KMS-11 (cell line): ENCODE measurements at regions not wholly inside any gene's neighbourhood (a gene's known extent, or its start where the extent isn't known, plus 50 kb on each side); places are given as distances from the start of the nearest gene placed in this dataset.
"Not testable (repeated sequence)": the region's sequence is repeated elsewhere in the genome, so short reads cannot be mapped to it uniquely, and the experiment has no call there.

Source experiments
- H2AFZ ChIP-seq: fragments of 200-600 bp; sonication (generic); 2 replicates; pipeline ENCODE4 v1.6.1; 2016; ENCODE audit warnings: antibody characterized with exemption, mixed run types, low read depth
- H3K27ac ChIP-seq: fragments of 200-600 bp; sonication (generic); 2 replicates; pipeline ENCODE4 v1.6.1; 2016; ENCODE audit warnings: mild to moderate bottlenecking, mixed run types
- H3K27me3 ChIP-seq: fragments of 200-600 bp; sonication (generic); 2 replicates; pipeline ENCODE4 v1.6.1; 2017; ENCODE audit warnings: mild to moderate bottlenecking, low read depth, mixed run types, moderate library complexity; ENCODE audit not compliant: insufficient read depth
- H3K36me3 ChIP-seq: fragments of 200-600 bp; sonication (generic); 2 replicates; pipeline ENCODE4 v1.6.1; 2017; ENCODE audit warnings: mild to moderate bottlenecking, mixed run types; ENCODE audit not compliant: insufficient read depth
- H3K4me1 ChIP-seq: fragments of 200-600 bp; sonication (generic); 2 replicates; pipeline ENCODE4 v1.6.1; 2016; ENCODE audit warnings: mild to moderate bottlenecking, low read depth, mixed run types; ENCODE audit not compliant: poor library complexity, severe bottlenecking
- H3K4me2 ChIP-seq: fragments of 200-600 bp; sonication (generic); 2 replicates; pipeline ENCODE4 v1.7.0; 2016; ENCODE audit warnings: mild to moderate bottlenecking, mixed run types
- H3K4me3 ChIP-seq: fragments of 200-600 bp; sonication (generic); IDR thresholded peaks from 2 replicates; pipeline ENCODE4 v1.6.1; 2017; ENCODE audit warnings: low read depth, low read length, mixed read lengths; ENCODE audit not compliant: insufficient read depth
- H3K79me2 ChIP-seq: fragments of 200-600 bp; sonication (generic); 2 replicates; pipeline ENCODE4 v1.6.1; 2016; ENCODE audit warnings: low read depth, mixed run types; ENCODE audit not compliant: insufficient read depth
- H3K9ac ChIP-seq: fragments of 200-600 bp; sonication (generic); 2 replicates; pipeline ENCODE4 v1.6.1; 2016; ENCODE audit warnings: mild to moderate bottlenecking, mixed run types
- H4K20me1 ChIP-seq: fragments of 200-600 bp; sonication (generic); 2 replicates; pipeline ENCODE4 v1.6.1; 2016; ENCODE audit warnings: mild to moderate bottlenecking, mixed run types; ENCODE audit not compliant: insufficient read depth
- CTCF ChIP-seq: fragments of 200-600 bp; sonication (generic); conservative IDR thresholded peaks from 2 replicates; pipeline ENCODE4 v1.6.1; 2017; ENCODE audit warnings: low read depth, mild to moderate bottlenecking, antibody characterized with exemption, low read length, moderate library complexity, mixed read lengths

- H3K4me1 ChIP-seq, result no peaks in the 10 kb centered on the region
- H3K36me3 ChIP-seq, result no peaks in the 10 kb centered on the region
- H3K79me2 ChIP-seq, result no peaks in the 10 kb centered on the region
- no peak overlapping the region for H2AFZ ChIP-seq
- H3K4me3 ChIP-seq, result no peak overlapping the region
- H4K20me1 ChIP-seq, result no peaks in the 10 kb centered on the region
- no peak overlapping the region for H3K4me2 ChIP-seq
- H3K27ac ChIP-seq, result no peak overlapping the region
- no peaks in the 10 kb centered on the region for H3K27me3 ChIP-seq
- TF ChIP-seq CTCF, result no peak
- H3K9ac ChIP-seq, result no peak overlapping the region
Measured at GRCh38 chr19:28118235-28118634, 1094.7 kb downstream of the UQCRFS1 start.

- no peaks in the 10 kb centered on the region for H3K36me3 ChIP-seq
- no peak overlapping the region for H3K4me2 ChIP-seq
- no peak overlapping the region for H3K9ac ChIP-seq
- no peak for TF ChIP-seq CTCF
- no peaks in the 10 kb centered on the region for H4K20me1 ChIP-seq
- H3K79me2 ChIP-seq, result no peaks in the 10 kb centered on the region
- no peaks in the 10 kb centered on the region for H3K4me1 ChIP-seq
- no peaks in the 10 kb centered on the region for H3K27me3 ChIP-seq
- no peak overlapping the region for H2AFZ ChIP-seq
- no peak overlapping the region for H3K27ac ChIP-seq
- H3K4me3 ChIP-seq, result no peak overlapping the region
Measured at GRCh38 chr19:28117143-28117542, 1095.8 kb downstream of the UQCRFS1 start.

DNA sequence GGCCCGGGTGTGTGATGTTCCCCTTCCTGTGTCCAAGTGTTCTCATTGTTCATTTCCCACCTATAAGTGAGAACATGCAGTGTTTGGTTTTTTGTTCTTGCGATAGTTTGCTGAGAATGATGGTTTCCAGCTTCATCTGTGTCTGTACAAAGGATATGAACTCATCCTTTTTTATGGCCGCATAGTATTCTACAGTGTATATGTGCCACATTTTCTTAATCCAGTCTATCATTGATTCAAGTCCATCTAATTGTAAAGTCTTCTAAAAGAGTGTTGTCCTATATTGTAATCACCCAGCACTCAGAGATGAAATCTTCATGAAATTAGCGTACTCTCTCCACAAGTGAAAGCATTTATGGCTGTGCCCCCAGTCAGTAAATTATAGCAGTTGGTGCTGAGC is 1096.6 kb downstream of the UQCRFS1 start:
- H3K4me2 ChIP-seq, H3K4me1 ChIP-seq, H4K20me1 ChIP-seq, H3K27me3 ChIP-seq, H3K9ac ChIP-seq, H3K4me3 ChIP-seq, H3K36me3 ChIP-seq, H3K27ac ChIP-seq, H3K79me2 ChIP-seq, H2AFZ ChIP-seq: not testable (repeated sequence)

DNA sequence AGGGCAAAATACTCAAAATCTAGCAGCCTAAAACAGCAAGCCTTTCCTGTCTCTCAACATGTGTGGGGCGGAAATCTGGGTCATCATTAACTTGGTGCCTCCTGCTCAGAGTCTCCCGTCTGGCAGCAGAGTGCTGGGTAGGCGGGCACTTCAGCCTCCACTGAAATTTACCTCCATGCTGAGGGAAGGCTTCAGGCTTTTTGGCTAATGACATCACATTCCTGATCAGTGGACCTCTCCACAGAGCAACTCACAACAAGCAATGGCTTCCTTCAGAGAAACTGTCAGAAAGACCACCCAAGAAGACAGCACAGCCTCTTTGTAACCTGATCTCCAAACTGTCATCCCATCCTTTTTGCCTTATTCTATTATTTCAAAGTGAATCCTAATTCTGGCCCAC is 1109.0 kb downstream of the UQCRFS1 start:
- Histone ChIP-seq H3K36me3 (no peaks in the 10 kb centered on the region), H2AFZ (no peak overlapping the region), H3K9ac (no peak overlapping the region), H3K79me2 (no peaks in the 10 kb centered on the region), H3K4me3 (no peak overlapping the region), H3K4me1 (no peaks in the 10 kb centered on the region), H3K27ac (no peak overlapping the region), H3K4me2 (no peak overlapping the region), H3K27me3 (no peaks in the 10 kb centered on the region), H4K20me1 (no peaks in the 10 kb centered on the region)
- no peak for TF ChIP-seq CTCF

DNA sequence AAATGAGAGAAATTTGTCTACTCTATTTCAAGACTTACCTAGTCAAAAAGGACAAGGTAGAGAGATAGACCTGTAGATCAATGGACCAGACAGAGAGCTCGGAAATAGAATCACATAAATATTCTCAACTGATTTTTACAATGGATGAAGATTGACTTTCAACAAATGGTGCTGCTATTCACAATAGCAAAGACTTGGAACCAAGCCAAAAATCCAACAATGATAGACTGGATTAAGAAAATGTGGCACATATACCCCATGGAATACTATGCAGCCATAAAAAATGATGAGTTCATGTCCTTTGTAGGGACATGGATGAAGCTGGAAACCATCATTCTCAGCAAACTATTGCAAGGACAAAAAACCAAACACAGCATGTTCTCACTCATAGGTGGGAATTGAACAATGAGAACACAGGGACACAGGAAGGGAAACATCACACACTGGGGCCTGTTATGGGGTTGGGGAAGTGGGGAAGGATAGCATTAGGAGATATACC is 1128.2 kb downstream of the UQCRFS1 start:
- H2AFZ ChIP-seq, H3K36me3 ChIP-seq, H4K20me1 ChIP-seq, H3K27me3 ChIP-seq, H3K9ac ChIP-seq, H3K4me1 ChIP-seq, H3K4me2 ChIP-seq, H3K79me2 ChIP-seq, H3K27ac ChIP-seq, H3K4me3 ChIP-seq: not testable (repeated sequence)
